Panc1 (cell line): ENCODE measurements at regions not wholly inside any gene's neighbourhood (a gene's known extent, or its start where the extent isn't known, plus 50 kb on each side); places are given as distances from the start of the nearest gene placed in this dataset.

Experiments used
- ATAC-seq: fragments of 200-7000 bp; cut with Tn5 transposase; 2 replicates; pipeline ENCODE4 v1.9.1; 2020; ENCODE audit warnings: mild to moderate bottlenecking, moderate library complexity
- BruUV-seq: library from RNA; stranded (reverse); fragments of 400-500 nt; replicated peaks from 2 replicates; lab custom pipeline; 2021; lab: Mats Ljungman, UMichigan
- CTCF ChIA-PET: fragments of 300-600 bp; sonication (Branson Sonifier 250); formaldehyde crosslinking; loops from one replicate; lab custom pipeline; 2022; ENCODE audit warnings: antibody characterized with exemption; lab: Charles Lee
- POLR2A ChIA-PET: fragments of 300-600 bp; sonication (Branson Sonifier 250); formaldehyde crosslinking; loops from one replicate; lab custom pipeline; 2022; ENCODE audit warnings: antibody characterized with exemption; lab: Charles Lee
- DNase-seq: peaks from one replicate; pipeline ENCODE4 v3.0.0-alpha.2; 2010; ENCODE audit warnings: low read depth, low spot score
- H3K27ac ChIP-seq: 2 replicates; pipeline ENCODE4 v1.5.1; 2011; ENCODE audit warnings: mild to moderate bottlenecking, low read length, inconsistent platforms
- H3K27me3 ChIP-seq: fragments of 200-500 bp; sonication (Bioruptor generic); 2 replicates; pipeline ENCODE4 v1.6.0; 2014; ENCODE audit warnings: low read length, inconsistent platforms; ENCODE audit not compliant: control insufficient read depth, insufficient read depth
- H3K36me3 ChIP-seq: fragments of 200-500 bp; sonication (Bioruptor generic); 2 replicates; pipeline ENCODE4 v1.5.1; 2014; ENCODE audit warnings: inconsistent platforms, mild to moderate bottlenecking, low read length, moderate library complexity; ENCODE audit not compliant: control insufficient read depth, insufficient read depth
- H3K4me1 ChIP-seq: 2 replicates; pipeline ENCODE4 v1.5.1; 2011; ENCODE audit warnings: inconsistent platforms, mild to moderate bottlenecking, low read length, moderate library complexity; ENCODE audit not compliant: control insufficient read depth, insufficient read depth
- H3K4me3 ChIP-seq, 2 experiments: 2 replicates each; pipeline ENCODE4 v1.5.1; 2011 to 2012; ENCODE audit warnings: low read depth in 2 of 2, low read length in 2 of 2, mild to moderate bottlenecking in 2 of 2, inconsistent platforms in 1 of 2, moderate library complexity in 1 of 2
- H3K9me3 ChIP-seq: fragments of 200-500 bp; sonication (Bioruptor generic); 2 replicates; pipeline ENCODE4 v1.5.1; 2014; ENCODE audit warnings: low read depth, mild to moderate bottlenecking, inconsistent platforms, low read length, moderate library complexity; ENCODE audit not compliant: control insufficient read depth, insufficient read depth
- CTCF ChIP-seq: fragments of 450-650 bp; IDR thresholded peaks from 2 replicates; pipeline ENCODE4 v1.5.1; 2017; ENCODE audit warnings: mild to moderate bottlenecking
- POLR2AphosphoS5 ChIP-seq: IDR thresholded peaks from 2 replicates; pipeline ENCODE4 v1.6.1; 2012; ENCODE audit warnings: mild to moderate bottlenecking, low read depth, low read length, moderate library complexity
- REST ChIP-seq, 2 experiments: IDR thresholded peaks; 2 replicates each; pipeline ENCODE4 v1.6.1; 2011 to 2012; ENCODE audit warnings: low read depth in 2 of 2, control low read depth in 1 of 2, low read length in 1 of 2, mild to moderate bottlenecking in 1 of 2, moderate library complexity in 1 of 2; ENCODE audit not compliant: insufficient read depth in 1 of 2
- SIN3A ChIP-seq: IDR thresholded peaks from 2 replicates; pipeline ENCODE4 v1.6.1; 2012; ENCODE audit warnings: low read depth, mild to moderate bottlenecking, low read length, moderate library complexity, borderline replicate concordance; ENCODE audit not compliant: insufficient read depth
- TCF7L2 ChIP-seq: IDR thresholded peaks from 2 replicates; pipeline ENCODE4 v1.6.1; 2011; ENCODE audit warnings: mild to moderate bottlenecking, low read depth, low read length, inconsistent platforms
- in situ Hi-C: cut with HindIII; loops from 2 replicates; pipeline ENCODE4 v1.10.0; 2016; ENCODE audit warnings: low sequenced_read_pairs, low pct_unique_long_range_greater_than_20kb
- intact Hi-C: fragments of 100-400 bp; cut with micrococcal nuclease; formaldehyde crosslinking; loops from one replicate; pipeline ENCODE4 v1.10.0; 2022; ENCODE audit not compliant: unreplicated experiment

- Histone ChIP-seq H3K27me3 (no peaks in the 10 kb centered on the region; the same call in 1 of the 2 replicates), H3K4me3 (no peak overlapping the region), H3K4me1 (no peaks in the 10 kb centered on the region), H3K27ac (no peak overlapping the region), H3K36me3 (no peaks in the 10 kb centered on the region), H3K9me3 (no peaks in the 10 kb centered on the region)
- in situ Hi-C loops (no loop called here), intact Hi-C loops (no loop called here)
- DNase-seq (no peak), ATAC-seq (no peak)
- ChIA-PET CTCF (no interaction called here), POLR2A (no interaction called here)
- BruUV-seq = no TSS peak
- TF ChIP-seq SIN3A (no peak), POLR2AphosphoS5 (no peak), REST (IDR thresholded peaks at IDR 0.05; ENCODE audit: insufficient read depth in 1 of 2, low read depth in 2 of 2, low read length in 1 of 2) (no peak), CTCF (no peak), TCF7L2 (no peak)
These were observed 94.9 kb downstream of the SLC4A3 start for GRCh38 chr2:219722276-219722879.

- Histone ChIP-seq H3K4me3 (no peak overlapping the region), H3K27ac (no peak overlapping the region), H3K36me3 (no peaks in the 10 kb centered on the region), H3K27me3 (no peaks in the 10 kb centered on the region; the same call in 1 of the 2 replicates), H3K4me1 (no peaks in the 10 kb centered on the region), H3K9me3 (no peaks in the 10 kb centered on the region)
- intact Hi-C loops = no loop called here
- no peak for DNase-seq
- ChIA-PET CTCF (no interaction called here), POLR2A (no interaction called here)
- in situ Hi-C loops = no loop called here
- no peak for ATAC-seq
- TF ChIP-seq POLR2AphosphoS5 = no peak
- no TSS peak for BruUV-seq
These were observed 95.9 kb downstream of the SLC4A3 start for GRCh38 chr2:219723311-219723710.

- POLR2A ChIA-PET = no interaction called here
- in situ Hi-C loops = no loop called here
These were observed 97.2 kb downstream of the SLC4A3 start for GRCh38 chr2:219724628-219725027.

More at GRCh38 chr2:219724628-219725027, 97.2 kb downstream of the SLC4A3 start:
- BruUV-seq = no TSS peak
- no peaks in the 10 kb centered on the region for H3K9me3 ChIP-seq
- DNase-seq = no peak
- CTCF ChIA-PET = no interaction called here
- H3K4me1 ChIP-seq = no peaks in the 10 kb centered on the region
- H3K27me3 ChIP-seq = no peaks in the 10 kb centered on the region
- no peak for TF ChIP-seq TCF7L2
- H3K36me3 ChIP-seq = no peaks in the 10 kb centered on the region
- H3K27ac ChIP-seq = no peak overlapping the region
- no peak overlapping the region for H3K4me3 ChIP-seq
- intact Hi-C loops = no loop called here
- ATAC-seq = no peak
